ENCODE measurements at regions not wholly inside any gene's neighbourhood (a gene's known extent, or its start where the extent isn't known, plus 50 kb on each side); places are given as distances from the start of the nearest gene placed in this dataset.

DNA sequence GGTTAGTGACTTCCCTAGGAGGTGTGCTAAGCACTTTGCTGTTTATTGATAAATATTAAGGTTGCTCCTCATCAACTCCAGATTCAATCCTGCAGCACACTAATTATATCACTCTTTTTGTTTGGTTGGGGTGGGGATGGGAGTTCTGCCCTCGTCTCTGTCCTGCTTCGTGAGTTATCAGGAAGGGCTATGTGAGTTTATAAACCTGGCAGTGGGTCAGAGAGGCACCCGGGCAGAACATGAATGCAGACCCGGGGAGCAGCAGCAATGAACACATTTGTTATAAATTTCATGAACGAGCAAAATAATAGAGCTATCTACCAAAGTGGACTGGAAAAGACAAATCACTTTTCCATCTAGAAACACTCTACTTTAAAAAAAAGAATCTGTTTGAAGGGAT lies 125.5 kb upstream of the WWC1 start:
- no peak overlapping the region for H3K4me3 ChIP-seq (ENCODE audit: low read length in 2 of 2)
- H3K27me3 Mint-ChIP-seq: peaks cover 2 to 4% of the 10 kb centered on the region in 2 donors
- DNase-seq: no peak
- no peak overlapping the region for H3K27ac Mint-ChIP-seq
- intact Hi-C loops (cut with micrococcal nuclease): no loop called here
- no peaks in the 10 kb centered on the region for H3K9me3 Mint-ChIP-seq
- H3K9me3 ChIP-seq (ENCODE audit: control insufficient read depth in 1 of 2, low read length in 2 of 2): no peaks in the 10 kb centered on the region
- no peaks in the 10 kb centered on the region for H3K27me3 ChIP-seq (ENCODE audit: insufficient read depth, low read length)
- ChIA-PET POLR2A (ENCODE audit: partially characterized antibody) (no interaction called here), CTCF (ENCODE audit: partially characterized antibody) (no interaction called here)
- peak overlapping the region in 1 of 8 donors; percentile 35 for H3K4me3 Mint-ChIP-seq
- no peak overlapping the region for H3K27ac ChIP-seq (ENCODE audit: low read depth, low read length)
- no peaks in the 10 kb centered on the region for H3K36me3 Mint-ChIP-seq
- peaks cover 0 to 19% (median 8%) of the 10 kb centered on the region in 4 donors for H3K4me1 Mint-ChIP-seq
- peaks cover 8% of the 10 kb centered on the region for H3K4me1 ChIP-seq (ENCODE audit: insufficient read depth, low read length)
- H3K36me3 ChIP-seq (ENCODE audit: insufficient read depth, low read length): no peaks in the 10 kb centered on the region

GRCh38 chr5:168167338-168167737 lies 124.1 kb upstream of the WWC1 start:
- CTCF ChIA-PET (ENCODE audit: partially characterized antibody): no interaction called here
- Histone ChIP-seq H3K4me1 (ENCODE audit: insufficient read depth, low read length) (peaks cover 8% of the 10 kb centered on the region), H3K36me3 (ENCODE audit: insufficient read depth, low read length) (no peaks in the 10 kb centered on the region), H3K4me3 (ENCODE audit: low read length in 2 of 2) (no peak overlapping the region), H3K9me3 (ENCODE audit: control insufficient read depth in 1 of 2, low read length in 2 of 2) (no peaks in the 10 kb centered on the region), H3K27me3 (ENCODE audit: insufficient read depth, low read length) (no peaks in the 10 kb centered on the region), H3K27ac (ENCODE audit: low read depth, low read length) (no peak overlapping the region)
- no peak for DNase-seq
- Mint-ChIP-seq H3K9me3 (no peaks in the 10 kb centered on the region), H3K36me3 (no peaks in the 10 kb centered on the region), H3K27ac (peak overlapping the region in 1 of 7 donors; percentile 49), H3K27me3 (peaks cover 2 to 4% of the 10 kb centered on the region in 2 donors), H3K4me1 (peaks cover 0 to 19% (median 8%) of the 10 kb centered on the region in 4 donors), H3K4me3 (no peak overlapping the region)
- POLR2A ChIA-PET (ENCODE audit: partially characterized antibody): no interaction called here
- intact Hi-C loops (cut with micrococcal nuclease): no loop called here

GRCh38 chr5:168168978-168169698 lies 122.3 kb upstream of the WWC1 start:
- peaks cover 1 to 4% of the 10 kb centered on the region in 2 donors for H3K27me3 Mint-ChIP-seq
- H3K27ac ChIP-seq (ENCODE audit: low read depth, low read length): no peak overlapping the region
- H3K36me3 Mint-ChIP-seq: no peaks in the 10 kb centered on the region
- no peak overlapping the region for H3K27ac Mint-ChIP-seq
- H3K9me3 ChIP-seq (ENCODE audit: control insufficient read depth in 1 of 2, low read length in 2 of 2): no peaks in the 10 kb centered on the region
- ChIA-PET POLR2A (ENCODE audit: partially characterized antibody) (no interaction called here), CTCF (ENCODE audit: partially characterized antibody) (no interaction called here)
- peaks cover 0 to 19% (median 8%) of the 10 kb centered on the region in 4 donors for H3K4me1 Mint-ChIP-seq
- intact Hi-C loops (cut with micrococcal nuclease): no loop called here
- DNase-seq: no peak
- no peak overlapping the region for H3K4me3 Mint-ChIP-seq
- no peaks in the 10 kb centered on the region for H3K9me3 Mint-ChIP-seq
- no peaks in the 10 kb centered on the region for H3K36me3 ChIP-seq (ENCODE audit: insufficient read depth, low read length)
- H3K27me3 ChIP-seq (ENCODE audit: insufficient read depth, low read length): no peaks in the 10 kb centered on the region
- H3K4me1 ChIP-seq (ENCODE audit: insufficient read depth, low read length): peaks cover 8% of the 10 kb centered on the region
- H3K4me3 ChIP-seq (ENCODE audit: low read length in 2 of 2): no peak overlapping the region

- Mint-ChIP-seq H3K4me1 (peaks cover 0 to 19% (median 8%) of the 10 kb centered on the region in 4 donors), H3K9me3 (no peaks in the 10 kb centered on the region), H3K27ac (no peak overlapping the region), H3K36me3 (no peaks in the 10 kb centered on the region), H3K27me3 (peaks cover 1 to 4% of the 10 kb centered on the region in 2 donors), H3K4me3 (no peak overlapping the region)
- Histone ChIP-seq H3K27me3 (ENCODE audit: insufficient read depth, low read length) (no peaks in the 10 kb centered on the region), H3K36me3 (ENCODE audit: insufficient read depth, low read length) (no peaks in the 10 kb centered on the region), H3K27ac (ENCODE audit: low read depth, low read length) (no peak overlapping the region), H3K4me1 (ENCODE audit: insufficient read depth, low read length) (peaks cover 8% of the 10 kb centered on the region), H3K4me3 (ENCODE audit: low read length in 2 of 2) (no peak overlapping the region), H3K9me3 (ENCODE audit: control insufficient read depth in 1 of 2, low read length in 2 of 2) (no peaks in the 10 kb centered on the region)
- no peak for DNase-seq
- intact Hi-C loops (cut with micrococcal nuclease): no loop called here
- ChIA-PET CTCF (ENCODE audit: partially characterized antibody) (no interaction called here), POLR2A (ENCODE audit: partially characterized antibody) (no interaction called here)
Observed at GRCh38 chr5:168169791-168170190, 121.7 kb upstream of the WWC1 start.

DNA sequence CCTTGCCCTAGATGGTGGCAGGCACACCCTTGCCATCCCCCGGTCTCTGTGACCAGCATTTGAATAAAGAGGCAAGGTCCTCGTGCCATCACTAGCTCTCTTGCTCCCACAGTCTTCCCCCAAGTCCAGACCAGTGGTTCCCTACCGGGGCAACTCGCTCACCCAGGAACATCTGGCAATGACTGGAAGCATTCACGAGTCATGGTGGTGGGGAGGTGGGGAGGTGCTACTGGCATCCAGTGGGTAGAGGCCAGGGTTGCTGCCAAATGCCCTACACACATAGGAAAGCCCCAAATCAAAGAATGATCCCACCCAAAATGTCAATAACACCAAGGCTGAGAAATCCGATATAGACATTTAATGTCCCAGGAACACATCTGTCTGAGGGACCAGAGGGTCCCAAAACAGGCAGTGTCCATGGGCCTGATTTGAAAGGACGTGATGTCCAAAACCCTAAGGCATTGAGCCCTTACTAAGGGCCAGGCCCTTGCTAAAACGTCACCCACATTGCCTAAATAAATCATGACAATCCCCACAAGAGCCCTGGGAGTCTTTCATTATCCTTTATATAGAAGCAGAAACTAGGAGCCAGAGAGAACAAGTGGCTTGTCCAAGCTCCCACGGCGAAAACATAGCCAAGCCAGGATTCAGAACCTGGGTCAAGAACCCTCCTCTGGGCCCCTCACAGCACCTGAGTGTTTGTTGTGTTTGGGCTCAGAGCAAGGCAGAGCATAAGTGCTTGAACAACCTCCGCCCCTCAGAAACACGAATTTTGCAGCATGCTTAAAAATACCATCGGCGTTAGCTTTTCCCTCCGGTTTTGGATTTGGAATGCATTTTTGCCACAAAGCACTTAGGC lies 119.3 kb upstream of the WWC1 start:
- CTCF ChIA-PET (ENCODE audit: partially characterized antibody): no interaction called here

DNA sequence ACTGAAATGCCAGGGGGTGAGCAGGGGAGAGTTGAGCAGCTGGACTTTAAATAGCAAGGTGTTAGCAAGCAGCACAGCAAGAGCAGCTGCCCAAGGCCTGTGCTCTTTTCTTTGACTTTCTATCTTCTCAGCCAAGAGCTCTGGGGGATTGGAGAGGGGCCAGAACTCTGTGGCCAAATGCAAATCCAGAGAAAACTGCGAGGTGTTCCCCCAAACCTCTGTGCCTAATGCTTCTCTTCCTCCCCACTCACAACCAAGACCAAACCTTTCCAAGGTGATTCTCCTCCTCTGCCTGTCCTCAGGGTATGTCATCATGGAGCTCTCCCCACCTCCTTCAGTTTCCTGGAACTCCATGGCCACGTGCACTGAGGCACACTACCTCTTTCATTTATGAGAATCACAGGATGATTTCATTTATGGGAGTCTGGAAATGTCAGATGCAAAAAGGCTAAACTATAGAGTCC lies 118.7 kb upstream of the WWC1 start:
- Histone ChIP-seq H3K4me3 (ENCODE audit: low read length in 2 of 2) (no peak overlapping the region), H3K4me1 (ENCODE audit: insufficient read depth, low read length) (no peaks in the 10 kb centered on the region), H3K27ac (ENCODE audit: low read depth, low read length) (no peak overlapping the region), H3K36me3 (ENCODE audit: insufficient read depth, low read length) (no peaks in the 10 kb centered on the region), H3K27me3 (ENCODE audit: insufficient read depth, low read length) (no peaks in the 10 kb centered on the region), H3K9me3 (ENCODE audit: control insufficient read depth in 1 of 2, low read length in 2 of 2) (no peaks in the 10 kb centered on the region)
- Mint-ChIP-seq H3K4me1 (no peaks in the 10 kb centered on the region), H3K27ac (no peak overlapping the region), H3K27me3 (peaks cover 1 to 4% of the 10 kb centered on the region in 2 donors), H3K9me3 (no peaks in the 10 kb centered on the region), H3K36me3 (no peaks in the 10 kb centered on the region), H3K4me3 (no peak overlapping the region)
- POLR2A ChIA-PET (ENCODE audit: partially characterized antibody): no interaction called here
- DNase-seq: no peak
- intact Hi-C loops (cut with micrococcal nuclease): no loop called here
- CTCF ChIA-PET (ENCODE audit: partially characterized antibody): no interaction called here

More for the DNA sequence above, 119.3 kb upstream of the WWC1 start:
- Mint-ChIP-seq H3K9me3 (no peaks in the 10 kb centered on the region), H3K27me3 (peaks cover 1 to 4% of the 10 kb centered on the region in 2 donors), H3K4me1 (peaks cover 0 to 4% (median 0%) of the 10 kb centered on the region in 4 donors), H3K36me3 (no peaks in the 10 kb centered on the region), H3K27ac (no peak overlapping the region), H3K4me3 (no peak overlapping the region)
- Histone ChIP-seq H3K36me3 (ENCODE audit: insufficient read depth, low read length) (no peaks in the 10 kb centered on the region), H3K27me3 (ENCODE audit: insufficient read depth, low read length) (no peaks in the 10 kb centered on the region), H3K9me3 (ENCODE audit: control insufficient read depth in 1 of 2, low read length in 2 of 2) (no peaks in the 10 kb centered on the region), H3K4me1 (ENCODE audit: insufficient read depth, low read length) (peaks cover under 1% of the 10 kb centered on the region), H3K27ac (ENCODE audit: low read depth, low read length) (no peak overlapping the region), H3K4me3 (ENCODE audit: low read length in 2 of 2) (no peak overlapping the region)
- POLR2A ChIA-PET (ENCODE audit: partially characterized antibody): no interaction called here
- DNase-seq: no peak
- intact Hi-C loops (cut with micrococcal nuclease): no loop called here

- Mint-ChIP-seq H3K36me3 (no peaks in the 10 kb centered on the region), H3K27me3 (peaks cover 0 to 4% of the 10 kb centered on the region in 2 donors), H3K9me3 (no peaks in the 10 kb centered on the region), H3K4me3 (no peak overlapping the region), H3K27ac (no peak overlapping the region), H3K4me1 (no peaks in the 10 kb centered on the region)
- Histone ChIP-seq H3K9me3 (ENCODE audit: control insufficient read depth in 1 of 2, low read length in 2 of 2) (no peaks in the 10 kb centered on the region), H3K27me3 (ENCODE audit: insufficient read depth, low read length) (no peaks in the 10 kb centered on the region), H3K27ac (ENCODE audit: low read depth, low read length) (no peak overlapping the region), H3K4me1 (ENCODE audit: insufficient read depth, low read length) (no peaks in the 10 kb centered on the region), H3K4me3 (ENCODE audit: low read length in 2 of 2) (no peak overlapping the region), H3K36me3 (ENCODE audit: insufficient read depth, low read length) (no peaks in the 10 kb centered on the region)
- DNase-seq: no peak
- intact Hi-C loops (cut with micrococcal nuclease): no loop called here
- POLR2A ChIA-PET (ENCODE audit: partially characterized antibody): no interaction called here
- CTCF ChIA-PET (ENCODE audit: partially characterized antibody): interaction anchor here (1.3 kb wide), 1 partner anchor 43 kb away, joined by 3 read pairs; no protein-coding TSS in a partner anchor
Observed at GRCh38 chr5:168174376-168174775, 117.1 kb upstream of the WWC1 start.

Measured in CD4-positive, alpha-beta memory T cell (primary cell).